ENCODE measurements at regions not wholly inside any gene's neighbourhood (a gene's known extent, or its start where the extent isn't known, plus 50 kb on each side); places are given as distances from the start of the nearest gene placed in this dataset.
"Not testable (repeated sequence)": the region's sequence is repeated elsewhere in the genome, so short reads cannot be mapped to it uniquely, and the experiment has no call there.

- not testable (repeated sequence) for H3K27me3 ChIP-seq (ENCODE audit: control insufficient read depth, insufficient read depth, low read length, poor library complexity, severe bottlenecking); H3K4me1 ChIP-seq (ENCODE audit: control insufficient read depth, insufficient read depth, low read length); H3K9me3 ChIP-seq (ENCODE audit: control insufficient read depth, low read length); H3K36me3 ChIP-seq (ENCODE audit: control insufficient read depth, insufficient read depth, low read length); H3K27ac ChIP-seq (ENCODE audit: insufficient read depth, low read depth, low read length, poor library complexity, severe bottlenecking); H3K4me3 ChIP-seq (ENCODE audit: insufficient read depth, low read depth, low read length)
- WGBS, 2 experiments = 84 to 97% methylated on average over 2 of the region's 2 CpGs
Measured at GRCh38 chr3:144820232-144820631, 848.6 kb downstream of the DIPK2A start.

GRCh38 chr3:144820726-144821125 lies 849.1 kb downstream of the DIPK2A start:
- Histone ChIP-seq H3K27ac (ENCODE audit: insufficient read depth, low read depth, low read length, poor library complexity, severe bottlenecking) (no peak overlapping the region), H3K4me3 (ENCODE audit: insufficient read depth, low read depth, low read length) (no peak overlapping the region), H3K36me3 (ENCODE audit: control insufficient read depth, insufficient read depth, low read length) (no peaks in the 10 kb centered on the region), H3K9me3 (ENCODE audit: control insufficient read depth, low read length) (no peaks in the 10 kb centered on the region), H3K27me3 (ENCODE audit: control insufficient read depth, insufficient read depth, low read length, poor library complexity, severe bottlenecking) (no peaks in the 10 kb centered on the region), H3K4me1 (ENCODE audit: control insufficient read depth, insufficient read depth, low read length) (peaks cover 5% of the 10 kb centered on the region)

- no peak overlapping the region for H3K27ac ChIP-seq (ENCODE audit: insufficient read depth, low read depth, low read length, poor library complexity, severe bottlenecking)
- H3K4me1 ChIP-seq (ENCODE audit: control insufficient read depth, insufficient read depth, low read length) = peaks cover 5% of the 10 kb centered on the region
- H3K4me3 ChIP-seq (ENCODE audit: insufficient read depth, low read depth, low read length) = no peak overlapping the region
- WGBS, 2 experiments = no CpG with 5 or more reads among the region's 1 CpG
- H3K36me3 ChIP-seq (ENCODE audit: control insufficient read depth, insufficient read depth, low read length) = no peaks in the 10 kb centered on the region
- H3K9me3 ChIP-seq (ENCODE audit: control insufficient read depth, low read length) = no peaks in the 10 kb centered on the region
- H3K27me3 ChIP-seq (ENCODE audit: control insufficient read depth, insufficient read depth, low read length, poor library complexity, severe bottlenecking) = no peaks in the 10 kb centered on the region
Measured at GRCh38 chr3:144821583-144821982, 850.0 kb downstream of the DIPK2A start.

- no peak overlapping the region for H3K4me3 ChIP-seq (ENCODE audit: insufficient read depth, low read depth, low read length)
- H3K27ac ChIP-seq (ENCODE audit: insufficient read depth, low read depth, low read length, poor library complexity, severe bottlenecking) = no peak overlapping the region
- no peaks in the 10 kb centered on the region for H3K27me3 ChIP-seq (ENCODE audit: control insufficient read depth, insufficient read depth, low read length, poor library complexity, severe bottlenecking)
- no peaks in the 10 kb centered on the region for H3K36me3 ChIP-seq (ENCODE audit: control insufficient read depth, insufficient read depth, low read length)
- H3K4me1 ChIP-seq (ENCODE audit: control insufficient read depth, insufficient read depth, low read length) = peaks cover 5% of the 10 kb centered on the region
- H3K9me3 ChIP-seq (ENCODE audit: control insufficient read depth, low read length) = no peaks in the 10 kb centered on the region
Measured at GRCh38 chr3:144822671-144823070, 851.0 kb downstream of the DIPK2A start.

- H3K27me3 ChIP-seq (ENCODE audit: control insufficient read depth, insufficient read depth, low read length, poor library complexity, severe bottlenecking) = no peaks in the 10 kb centered on the region
- H3K9me3 ChIP-seq (ENCODE audit: control insufficient read depth, low read length) = no peaks in the 10 kb centered on the region
- no peak overlapping the region for H3K27ac ChIP-seq (ENCODE audit: insufficient read depth, low read depth, low read length, poor library complexity, severe bottlenecking)
- H3K4me3 ChIP-seq (ENCODE audit: insufficient read depth, low read depth, low read length) = no peak overlapping the region
- H3K36me3 ChIP-seq (ENCODE audit: control insufficient read depth, insufficient read depth, low read length) = no peaks in the 10 kb centered on the region
- H3K4me1 ChIP-seq (ENCODE audit: control insufficient read depth, insufficient read depth, low read length) = no peaks in the 10 kb centered on the region
Measured at GRCh38 chr3:144831955-144832716, 860.5 kb downstream of the DIPK2A start.

GRCh38 chr3:144839991-144840390 lies 868.4 kb downstream of the DIPK2A start:
- Histone ChIP-seq H3K27me3 (ENCODE audit: control insufficient read depth, insufficient read depth, low read length, poor library complexity, severe bottlenecking) (no peaks in the 10 kb centered on the region), H3K27ac (ENCODE audit: insufficient read depth, low read depth, low read length, poor library complexity, severe bottlenecking) (no peak overlapping the region), H3K36me3 (ENCODE audit: control insufficient read depth, insufficient read depth, low read length) (no peaks in the 10 kb centered on the region), H3K9me3 (ENCODE audit: control insufficient read depth, low read length) (no peaks in the 10 kb centered on the region), H3K4me1 (ENCODE audit: control insufficient read depth, insufficient read depth, low read length) (no peaks in the 10 kb centered on the region), H3K4me3 (ENCODE audit: insufficient read depth, low read depth, low read length) (no peak overlapping the region)
- 92% methylated on average over 2 of the region's 2 CpGs; no CpG with 5 or more reads in 1 of the 2 experiments for whole genome bisulfite sequencing, 2 experiments

- 75 to 100% methylated on average over 1 of the region's 1 CpG for WGBS, 2 experiments
- H3K4me3 ChIP-seq (ENCODE audit: insufficient read depth, low read depth, low read length) = no peak overlapping the region
Measured at GRCh38 chr3:144840866-144841265, 869.2 kb downstream of the DIPK2A start.

GRCh38 chr3:144843099-144843498 lies 871.5 kb downstream of the DIPK2A start:
- WGBS, 2 experiments = 93 to 96% methylated on average over 8 of the region's 8 CpGs
- H3K36me3 ChIP-seq (ENCODE audit: control insufficient read depth, insufficient read depth, low read length) = no peaks in the 10 kb centered on the region

More at GRCh38 chr3:144840866-144841265, 869.2 kb downstream of the DIPK2A start:
- H3K36me3 ChIP-seq (ENCODE audit: control insufficient read depth, insufficient read depth, low read length) = no peaks in the 10 kb centered on the region
- no peaks in the 10 kb centered on the region for H3K4me1 ChIP-seq (ENCODE audit: control insufficient read depth, insufficient read depth, low read length)
- no peak overlapping the region for H3K27ac ChIP-seq (ENCODE audit: insufficient read depth, low read depth, low read length, poor library complexity, severe bottlenecking)
- no peaks in the 10 kb centered on the region for H3K27me3 ChIP-seq (ENCODE audit: control insufficient read depth, insufficient read depth, low read length, poor library complexity, severe bottlenecking)
- H3K9me3 ChIP-seq (ENCODE audit: control insufficient read depth, low read length) = no peaks in the 10 kb centered on the region

GRCh38 chr3:144852999-144853398 lies 881.4 kb downstream of the DIPK2A start:
- H3K36me3 ChIP-seq (ENCODE audit: control insufficient read depth, insufficient read depth, low read length) = no peaks in the 10 kb centered on the region
- H3K4me3 ChIP-seq (ENCODE audit: insufficient read depth, low read depth, low read length) = no peak overlapping the region
- H3K27ac ChIP-seq (ENCODE audit: insufficient read depth, low read depth, low read length, poor library complexity, severe bottlenecking) = no peak overlapping the region
- no peaks in the 10 kb centered on the region for H3K4me1 ChIP-seq (ENCODE audit: control insufficient read depth, insufficient read depth, low read length)
- H3K27me3 ChIP-seq (ENCODE audit: control insufficient read depth, insufficient read depth, low read length, poor library complexity, severe bottlenecking) = no peaks in the 10 kb centered on the region
- no peaks in the 10 kb centered on the region for H3K9me3 ChIP-seq (ENCODE audit: control insufficient read depth, low read length)

More at GRCh38 chr3:144843099-144843498, 871.5 kb downstream of the DIPK2A start:
- H3K4me1 ChIP-seq (ENCODE audit: control insufficient read depth, insufficient read depth, low read length) = no peaks in the 10 kb centered on the region
- no peak overlapping the region for H3K4me3 ChIP-seq (ENCODE audit: insufficient read depth, low read depth, low read length)
- no peaks in the 10 kb centered on the region for H3K9me3 ChIP-seq (ENCODE audit: control insufficient read depth, low read length)
- H3K27ac ChIP-seq (ENCODE audit: insufficient read depth, low read depth, low read length, poor library complexity, severe bottlenecking) = no peak overlapping the region
- no peaks in the 10 kb centered on the region for H3K27me3 ChIP-seq (ENCODE audit: control insufficient read depth, insufficient read depth, low read length, poor library complexity, severe bottlenecking)

- H3K4me3 ChIP-seq (ENCODE audit: insufficient read depth, low read depth, low read length); H3K27me3 ChIP-seq (ENCODE audit: control insufficient read depth, insufficient read depth, low read length, poor library complexity, severe bottlenecking); H3K4me1 ChIP-seq (ENCODE audit: control insufficient read depth, insufficient read depth, low read length); H3K27ac ChIP-seq (ENCODE audit: insufficient read depth, low read depth, low read length, poor library complexity, severe bottlenecking); H3K36me3 ChIP-seq (ENCODE audit: control insufficient read depth, insufficient read depth, low read length); H3K9me3 ChIP-seq (ENCODE audit: control insufficient read depth, low read length): not testable (repeated sequence)
- WGBS, 2 experiments = 88 to 93% methylated on average over 7 of the region's 9 CpGs
Measured at GRCh38 chr3:144854020-144854419, 882.4 kb downstream of the DIPK2A start.

- no peaks in the 10 kb centered on the region for H3K9me3 ChIP-seq (ENCODE audit: control insufficient read depth, low read length)
- no peaks in the 10 kb centered on the region for H3K27me3 ChIP-seq (ENCODE audit: control insufficient read depth, insufficient read depth, low read length, poor library complexity, severe bottlenecking)
- H3K36me3 ChIP-seq (ENCODE audit: control insufficient read depth, insufficient read depth, low read length) = no peaks in the 10 kb centered on the region
- H3K4me3 ChIP-seq (ENCODE audit: insufficient read depth, low read depth, low read length) = no peak overlapping the region
- H3K4me1 ChIP-seq (ENCODE audit: control insufficient read depth, insufficient read depth, low read length) = no peaks in the 10 kb centered on the region
- 54 to 64% methylated on average over 3 of the region's 3 CpGs for WGBS, 2 experiments
- H3K27ac ChIP-seq (ENCODE audit: insufficient read depth, low read depth, low read length, poor library complexity, severe bottlenecking) = no peak overlapping the region
Measured at GRCh38 chr3:144859161-144859560, 887.5 kb downstream of the DIPK2A start.

Measured in ectodermal cell (in vitro differentiated cells).